ENCODE measurements at regions not wholly inside any gene's neighbourhood (a gene's known extent, or its start where the extent isn't known, plus 50 kb on each side); places are given as distances from the start of the nearest gene placed in this dataset.

- H3K4me2 ChIP-seq, result no peak overlapping the region
- 40% methylated on average over 1 of the region's 1 CpG for WGBS (ENCODE audit: missing lambda C conversion rate)
Measured at GRCh38 chrX:155779831-155780230, 101.3 kb upstream of the VAMP7 start.

GRCh38 chrX:155778844-155779553 lies 102.1 kb upstream of the VAMP7 start:
- POLR2A ChIA-PET, result no interaction called here
- Histone ChIP-seq H3K4me1 (no peaks in the 10 kb centered on the region), H3K9me3 (no peaks in the 10 kb centered on the region), H3K27ac (no peak overlapping the region), H3K4me2 (no peak overlapping the region), H3K4me3 (no peak overlapping the region)
- no peak for DNase-seq (ENCODE audit: low read depth in 1 of 2, low spot score in 1 of 2)
- FAIRE-seq, result peak; percentile 97
- CTCF ChIA-PET, result no interaction called here
- TF ChIP-seq HOXB5 (CRISPR knock-in tag; IDR thresholded peaks at IDR 0.05) (no peak), MAFK (IDR thresholded peaks at IDR 0.05; ENCODE audit: partially characterized antibody) (no peak), KDM5A (IDR thresholded peaks at IDR 0.05) (no peak), CHD4 (IDR thresholded peaks at IDR 0.05; ENCODE audit: borderline replicate concordance) (no peak), USF2 (IDR thresholded peaks at IDR 0.05) (no peak)
- WGBS (ENCODE audit: missing lambda C conversion rate), result 14% methylated on average over 5 of the region's 5 CpGs
- ATAC-seq, result no peak

More at GRCh38 chrX:155779831-155780230, 101.3 kb upstream of the VAMP7 start:
- no peak overlapping the region for H3K27ac ChIP-seq
- H3K4me3 ChIP-seq, result no peak overlapping the region
- no peaks in the 10 kb centered on the region for H3K4me1 ChIP-seq
- FAIRE-seq, result peak; percentile 51
- ChIA-PET POLR2A (no interaction called here), CTCF (no interaction called here)
- no peaks in the 10 kb centered on the region for H3K9me3 ChIP-seq
- DNase-seq (ENCODE audit: low read depth in 1 of 2, low spot score in 1 of 2), result no peak
- no peak for TF ChIP-seq RNF2 (IDR thresholded peaks at IDR 0.05; ENCODE audit: borderline replicate concordance, low read depth)
- TF ChIP-seq CHD4 (IDR thresholded peaks at IDR 0.05; ENCODE audit: borderline replicate concordance), result no peak
- TF ChIP-seq BHLHE40 (IDR thresholded peaks at IDR 0.05; ENCODE audit: low read depth, low read length), result no peak
- TF ChIP-seq RARB (CRISPR knock-in tag; IDR thresholded peaks at IDR 0.05), result no peak
- TF ChIP-seq FOSB (CRISPR knock-in tag; IDR thresholded peaks at IDR 0.05), result no peak
- no peak for TF ChIP-seq TFCP2L1 (CRISPR knock-in tag; IDR thresholded peaks at IDR 0.05)
- no peak for TF ChIP-seq MYC (IDR thresholded peaks at IDR 0.05; ENCODE audit: borderline replicate concordance, low read length)
- TF ChIP-seq ZNF302 (CRISPR knock-in tag; IDR thresholded peaks at IDR 0.05), result no peak
- no peak for TF ChIP-seq BCL3 (IDR thresholded peaks at IDR 0.05)
- TF ChIP-seq POLR2A (IDR thresholded peaks at IDR 0.05; ENCODE audit: low read length), result no peak
- TF ChIP-seq HOXA7 (CRISPR knock-in tag; IDR thresholded peaks at IDR 0.05), result no peak
- no peak for ATAC-seq

- H3K9me3 ChIP-seq, result no peaks in the 10 kb centered on the region
- no peak overlapping the region for H3K27ac ChIP-seq
- H3K4me2 ChIP-seq, result no peak overlapping the region
- WGBS (ENCODE audit: missing lambda C conversion rate), result 43% methylated on average over 7 of the region's 8 CpGs
- H3K4me1 ChIP-seq, result no peaks in the 10 kb centered on the region
- no peak; a peak in 1 of 6 replicates for ATAC-seq
- no peak overlapping the region for H3K4me3 ChIP-seq
- DNase-seq (ENCODE audit: low read depth in 1 of 2, low spot score in 1 of 2), result no peak
- no peak for FAIRE-seq
- POLR2A ChIA-PET, result no interaction called here
- CTCF ChIA-PET, result no interaction called here
- no peak for TF ChIP-seq MAX (IDR thresholded peaks at IDR 0.05)
- no peak for TF ChIP-seq PHF8 (IDR thresholded peaks at IDR 0.05; ENCODE audit: borderline replicate concordance, low read depth)
- no peak for TF ChIP-seq CEBPB (IDR thresholded peaks at IDR 0.05)
- TF ChIP-seq EP300 (IDR thresholded peaks at IDR 0.05), result no peak
- TF ChIP-seq MAZ (IDR thresholded peaks at IDR 0.05; ENCODE audit: borderline replicate concordance, low read depth, low read length), result no peak
- no peak for TF ChIP-seq BCL3 (IDR thresholded peaks at IDR 0.05)
- TF ChIP-seq ZC3H11A (IDR thresholded peaks at IDR 0.05), result no peak
- TF ChIP-seq HMGXB4 (CRISPR knock-in tag; IDR thresholded peaks at IDR 0.05; ENCODE audit: borderline replicate concordance), result no peak
- TF ChIP-seq REST (IDR thresholded peaks at IDR 0.05), result no peak
- TF ChIP-seq EHF (CRISPR knock-in tag; IDR thresholded peaks at IDR 0.05), result no peak
- no peak for TF ChIP-seq MAFK (IDR thresholded peaks at IDR 0.05; ENCODE audit: partially characterized antibody)
- no peak for TF ChIP-seq POLR2AphosphoS2 (conservative IDR thresholded peaks at IDR 0.05; ENCODE audit: low read length)
Measured at GRCh38 chrX:155774387-155774786, 106.8 kb upstream of the VAMP7 start.

All from A549 (cell line).